Astrocyte (in vitro differentiated cells and primary cell): ENCODE measurements at regions not wholly inside any gene's neighbourhood (a gene's known extent, or its start where the extent isn't known, plus 50 kb on each side); places are given as distances from the start of the nearest gene placed in this dataset.

ENCODE experiments used
- DNase-seq: peaks from one replicate; pipeline ENCODE4 v3.0.0-alpha.2; 2010; ENCODE audit warnings: low read depth
- FAIRE-seq: peaks from 2 replicates; lab custom pipeline; 2011; peaks lifted over from hg19 to GRCh38; lab: Jason Lieb, UNC
- H2AFZ ChIP-seq: 2 replicates; pipeline ENCODE4 v1.6.0; 2012; ENCODE audit warnings: low read depth, low read length, inconsistent platforms
- H3K27ac ChIP-seq: 2 replicates; pipeline ENCODE4 v1.5.1; 2011; ENCODE audit warnings: low read depth, low read length, inconsistent platforms
- H3K27me3 ChIP-seq: 2 replicates; pipeline ENCODE4 v1.6.0; 2011; ENCODE audit warnings: low read length, inconsistent platforms; ENCODE audit not compliant: insufficient read depth
- H3K36me3 ChIP-seq: 2 replicates; pipeline ENCODE4 v1.5.1; 2011; ENCODE audit warnings: low read length, inconsistent platforms; ENCODE audit not compliant: insufficient read depth
- H3K4me1 ChIP-seq: 2 replicates; pipeline ENCODE4 v1.5.1; 2011; ENCODE audit warnings: low read length, inconsistent platforms; ENCODE audit not compliant: insufficient read depth
- H3K4me2 ChIP-seq: 2 replicates; pipeline ENCODE4 v1.6.0; 2012; ENCODE audit warnings: low read length, inconsistent platforms
- H3K4me3 ChIP-seq: 2 replicates; pipeline ENCODE4 v1.5.1; 2011; ENCODE audit warnings: low read depth, mild to moderate bottlenecking, low read length, inconsistent platforms; ENCODE audit not compliant: insufficient read depth
- H3K79me2 ChIP-seq: 2 replicates; pipeline ENCODE4 v1.6.0; 2012; ENCODE audit warnings: mild to moderate bottlenecking, low read length, inconsistent platforms; ENCODE audit not compliant: insufficient read depth
- H3K9ac ChIP-seq: 2 replicates; pipeline ENCODE4 v1.6.0; 2012; ENCODE audit warnings: mild to moderate bottlenecking, low read length, inconsistent platforms
- H3K9me3 ChIP-seq: 2 replicates; pipeline ENCODE4 v1.5.1; 2012; ENCODE audit warnings: low read depth, mild to moderate bottlenecking, low read length, inconsistent platforms; ENCODE audit not compliant: insufficient read depth
- H4K20me1 ChIP-seq: 2 replicates; pipeline ENCODE4 v1.6.0; 2012; ENCODE audit warnings: low read length, inconsistent platforms; ENCODE audit not compliant: insufficient read depth
- H3K27ac Mint-ChIP-seq: one replicate; pipeline ENCODE4 v1.8.0; 2021; ENCODE audit warnings: mild to moderate bottlenecking, mixed read lengths; ENCODE audit not compliant: unreplicated experiment
- H3K27me3 Mint-ChIP-seq: one replicate; pipeline ENCODE4 v1.8.0; 2021; ENCODE audit warnings: low read depth, mixed read lengths; ENCODE audit not compliant: unreplicated experiment
- H3K36me3 Mint-ChIP-seq: one replicate; pipeline ENCODE4 v1.8.0; 2021; ENCODE audit warnings: low read depth, mixed read lengths; ENCODE audit not compliant: unreplicated experiment
- H3K4me1 Mint-ChIP-seq: one replicate; pipeline ENCODE4 v1.8.0; 2021; ENCODE audit warnings: low read depth, mixed read lengths; ENCODE audit not compliant: unreplicated experiment
- H3K4me3 Mint-ChIP-seq: one replicate; pipeline ENCODE4 v1.8.0; 2021; ENCODE audit warnings: mild to moderate bottlenecking, moderate library complexity, mixed read lengths; ENCODE audit not compliant: unreplicated experiment
- H3K9me3 Mint-ChIP-seq: one replicate; pipeline ENCODE4 v1.8.0; 2021; ENCODE audit warnings: mild to moderate bottlenecking, mixed read lengths; ENCODE audit not compliant: unreplicated experiment
- EZH2 ChIP-seq: IDR thresholded peaks from 2 replicates; pipeline ENCODE4 v1.6.1; 2012; ENCODE audit warnings: mild to moderate bottlenecking, low read length, inconsistent platforms; ENCODE audit not compliant: insufficient read depth
- TF ChIP-seq, protein P1 (sequence below): IDR thresholded peaks from 2 replicates; pipeline ENCODE4 v1.5.1; 2011; ENCODE audit warnings: low read depth, mild to moderate bottlenecking, inconsistent platforms, low read length, moderate library complexity; ENCODE audit not compliant: insufficient read depth

- Histone ChIP-seq H3K4me3 (no peak overlapping the region), H3K4me2 (no peak overlapping the region), H3K79me2 (no peaks in the 10 kb centered on the region), H3K9ac (no peak overlapping the region), H2AFZ (no peak overlapping the region), H3K27ac (no peak overlapping the region), H3K9me3 (no peaks in the 10 kb centered on the region), H4K20me1 (no peaks in the 10 kb centered on the region), H3K36me3 (no peaks in the 10 kb centered on the region), H3K4me1 (no peaks in the 10 kb centered on the region), H3K27me3 (no peaks in the 10 kb centered on the region)
- H3K27ac Mint-ChIP-seq: no peak overlapping the region
- no peaks in the 10 kb centered on the region for H3K9me3 Mint-ChIP-seq
- FAIRE-seq (no peak), DNase-seq (no peak)
- no peak overlapping the region for H3K4me3 Mint-ChIP-seq
- no peaks in the 10 kb centered on the region for H3K36me3 Mint-ChIP-seq
- H3K27me3 Mint-ChIP-seq: peaks cover 2% of the 10 kb centered on the region
- no peaks in the 10 kb centered on the region for H3K4me1 Mint-ChIP-seq
- TF ChIP-seq EZH2: no peak
Measured at GRCh38 chr2:53463806-53464726, 303.5 kb upstream of the CHAC2 start.

- H3K4me2 ChIP-seq: no peak overlapping the region
- DNase-seq (no peak), FAIRE-seq (no peak)
- Mint-ChIP-seq H3K27ac (no peak overlapping the region), H3K36me3 (no peaks in the 10 kb centered on the region), H3K27me3 (peaks cover 2% of the 10 kb centered on the region), H3K9me3 (no peaks in the 10 kb centered on the region), H3K4me3 (no peak overlapping the region), H3K4me1 (no peaks in the 10 kb centered on the region)
- TF ChIP-seq, protein P1, sequence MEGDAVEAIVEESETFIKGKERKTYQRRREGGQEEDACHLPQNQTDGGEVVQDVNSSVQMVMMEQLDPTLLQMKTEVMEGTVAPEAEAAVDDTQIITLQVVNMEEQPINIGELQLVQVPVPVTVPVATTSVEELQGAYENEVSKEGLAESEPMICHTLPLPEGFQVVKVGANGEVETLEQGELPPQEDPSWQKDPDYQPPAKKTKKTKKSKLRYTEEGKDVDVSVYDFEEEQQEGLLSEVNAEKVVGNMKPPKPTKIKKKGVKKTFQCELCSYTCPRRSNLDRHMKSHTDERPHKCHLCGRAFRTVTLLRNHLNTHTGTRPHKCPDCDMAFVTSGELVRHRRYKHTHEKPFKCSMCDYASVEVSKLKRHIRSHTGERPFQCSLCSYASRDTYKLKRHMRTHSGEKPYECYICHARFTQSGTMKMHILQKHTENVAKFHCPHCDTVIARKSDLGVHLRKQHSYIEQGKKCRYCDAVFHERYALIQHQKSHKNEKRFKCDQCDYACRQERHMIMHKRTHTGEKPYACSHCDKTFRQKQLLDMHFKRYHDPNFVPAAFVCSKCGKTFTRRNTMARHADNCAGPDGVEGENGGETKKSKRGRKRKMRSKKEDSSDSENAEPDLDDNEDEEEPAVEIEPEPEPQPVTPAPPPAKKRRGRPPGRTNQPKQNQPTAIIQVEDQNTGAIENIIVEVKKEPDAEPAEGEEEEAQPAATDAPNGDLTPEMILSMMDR: no peak
- TF ChIP-seq EZH2: no peak
- H3K4me1 ChIP-seq: no peaks in the 10 kb centered on the region
- no peaks in the 10 kb centered on the region for H3K9me3 ChIP-seq
- H3K36me3 ChIP-seq: no peaks in the 10 kb centered on the region
- no peak overlapping the region for H3K4me3 ChIP-seq
- H3K27me3 ChIP-seq: no peaks in the 10 kb centered on the region
- H2AFZ ChIP-seq: no peak overlapping the region
- H4K20me1 ChIP-seq: no peaks in the 10 kb centered on the region
- no peak overlapping the region for H3K9ac ChIP-seq
- no peak overlapping the region for H3K27ac ChIP-seq
- H3K79me2 ChIP-seq: no peaks in the 10 kb centered on the region
Measured at GRCh38 chr2:53460937-53461336, 306.7 kb upstream of the CHAC2 start.

GRCh38 chr2:53460347-53460746 lies 307.3 kb upstream of the CHAC2 start:
- Histone ChIP-seq H3K36me3 (no peaks in the 10 kb centered on the region), H4K20me1 (no peaks in the 10 kb centered on the region), H3K9me3 (no peaks in the 10 kb centered on the region), H3K9ac (no peak overlapping the region), H2AFZ (no peak overlapping the region), H3K27ac (no peak overlapping the region), H3K79me2 (no peaks in the 10 kb centered on the region), H3K27me3 (no peaks in the 10 kb centered on the region), H3K4me2 (no peak overlapping the region), H3K4me3 (no peak overlapping the region), H3K4me1 (no peaks in the 10 kb centered on the region)
- H3K36me3 Mint-ChIP-seq: no peaks in the 10 kb centered on the region
- DNase-seq: no peak
- no peaks in the 10 kb centered on the region for H3K9me3 Mint-ChIP-seq
- TF ChIP-seq, protein P1: no peak
- TF ChIP-seq EZH2: no peak
- FAIRE-seq: no peak
- peaks cover 2% of the 10 kb centered on the region for H3K27me3 Mint-ChIP-seq
- H3K4me3 Mint-ChIP-seq: no peak overlapping the region
- H3K27ac Mint-ChIP-seq: no peak overlapping the region
- H3K4me1 Mint-ChIP-seq: no peaks in the 10 kb centered on the region
